MG63 (cell line): ENCODE measurements at regions not wholly inside any gene's neighbourhood (a gene's known extent, or its start where the extent isn't known, plus 50 kb on each side); places are given as distances from the start of the nearest gene placed in this dataset.
"Not testable (repeated sequence)": the region's sequence is repeated elsewhere in the genome, so short reads cannot be mapped to it uniquely, and the experiment has no call there.

Experiments used
- DNase-seq: peaks from one replicate; pipeline ENCODE4 v3.0.0-alpha.2; 2020
- H3K27me3 ChIP-seq: fragments of 250-450 bp; sonication (Bioruptor Pico); 2 replicates; pipeline ENCODE4 v1.5.1; 2020; ENCODE audit warnings: mild to moderate bottlenecking, moderate library complexity
- H3K36me3 ChIP-seq: fragments of 250-450 bp; sonication (Bioruptor Pico); 2 replicates; pipeline ENCODE4 v1.5.1; 2020; ENCODE audit warnings: mild to moderate bottlenecking, moderate library complexity
- H3K4me3 ChIP-seq: fragments of 250-450 bp; sonication (Bioruptor Pico); 2 replicates; pipeline ENCODE4 v1.5.1; 2020; ENCODE audit warnings: mild to moderate bottlenecking, moderate library complexity
- H3K9me3 ChIP-seq: fragments of 250-450 bp; sonication (Bioruptor Pico); 2 replicates; pipeline ENCODE4 v1.5.1; 2020; ENCODE audit warnings: mild to moderate bottlenecking, moderate library complexity

- DNase-seq, H3K36me3 ChIP-seq, H3K9me3 ChIP-seq, H3K27me3 ChIP-seq, H3K4me3 ChIP-seq: not testable (repeated sequence)
Observed at GRCh38 chr7:10786976-10787375, 186.7 kb upstream of the PHF14 start.

DNA sequence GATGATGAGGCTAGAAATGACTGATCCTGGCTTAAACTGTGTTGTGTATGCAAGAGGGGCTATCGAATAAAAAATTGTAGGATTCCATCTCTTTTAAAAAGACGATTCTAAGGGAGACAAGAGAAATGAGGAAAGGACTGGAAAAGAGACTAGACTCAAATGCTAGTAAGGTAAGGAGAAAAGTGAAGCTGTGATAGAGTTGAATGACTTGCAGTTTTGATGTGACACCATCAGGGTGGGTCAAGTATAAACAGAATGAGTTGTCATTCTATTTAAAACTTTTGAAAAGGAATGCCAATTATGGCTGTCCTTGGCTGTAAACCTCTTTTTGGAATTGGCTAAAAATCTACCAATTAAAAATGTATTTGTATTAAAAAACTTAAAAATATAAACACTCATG is 184.5 kb upstream of the PHF14 start:
- no peaks in the 10 kb centered on the region for H3K27me3 ChIP-seq
- no peak for DNase-seq
- no peaks in the 10 kb centered on the region for H3K9me3 ChIP-seq
- no peaks in the 10 kb centered on the region for H3K36me3 ChIP-seq
- no peak overlapping the region for H3K4me3 ChIP-seq

DNA sequence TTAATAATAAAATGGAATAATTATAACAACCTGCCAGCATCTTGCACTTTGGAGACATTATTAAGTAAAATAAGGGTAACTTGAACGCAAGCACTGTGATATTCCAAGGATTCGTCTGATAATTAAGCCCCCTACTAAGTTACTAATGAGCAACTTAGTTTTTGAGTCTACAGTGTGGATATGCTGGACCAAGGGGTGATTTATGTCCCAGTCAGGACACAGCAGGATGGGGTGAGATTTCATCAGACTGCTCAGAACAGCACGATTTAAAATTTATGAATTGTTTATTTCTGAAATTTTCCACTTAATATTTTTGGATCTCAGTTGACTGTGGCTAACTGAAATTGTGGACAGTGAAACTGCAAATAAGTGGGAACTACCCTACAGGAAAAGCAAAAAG is 182.8 kb upstream of the PHF14 start:
- Histone ChIP-seq H3K4me3 (no peak overlapping the region), H3K9me3 (no peaks in the 10 kb centered on the region), H3K27me3 (no peaks in the 10 kb centered on the region), H3K36me3 (no peaks in the 10 kb centered on the region)
- no peak for DNase-seq

DNA sequence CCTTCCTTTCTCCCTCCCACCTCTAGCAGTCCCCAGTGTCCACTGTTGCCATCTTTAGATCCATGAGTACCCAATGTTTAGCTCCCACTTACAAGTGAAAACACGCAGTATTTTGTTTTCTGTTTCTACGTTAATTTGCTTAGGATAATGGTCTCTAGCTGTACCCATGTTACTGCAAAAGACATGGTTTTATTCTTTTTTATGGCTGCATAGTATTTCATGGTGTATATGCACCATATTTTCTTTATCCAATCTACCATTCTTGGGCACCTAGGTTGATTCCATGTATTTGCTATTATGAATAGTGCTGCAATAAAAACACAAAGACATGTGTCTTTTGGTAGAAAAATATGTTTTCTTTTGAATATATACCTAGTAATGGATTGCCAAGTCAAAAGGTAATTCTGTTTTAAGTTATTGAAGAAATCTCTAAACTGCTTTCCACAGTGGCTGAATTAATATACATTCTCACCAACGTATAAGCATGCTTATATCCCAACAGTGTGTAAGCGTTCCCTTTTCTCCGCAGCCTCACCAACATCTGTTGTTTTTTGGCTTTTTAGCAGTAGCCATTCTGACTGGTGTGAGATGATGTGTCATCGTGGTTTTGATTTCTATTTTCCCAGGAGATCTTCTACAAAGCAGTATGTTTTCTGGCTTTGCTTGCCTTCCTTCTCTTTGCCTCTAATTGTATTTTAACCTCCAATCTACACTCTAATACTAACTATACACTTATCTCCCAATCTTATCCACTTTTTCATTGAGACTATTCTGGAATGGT is 179.5 kb upstream of the PHF14 start:
- Histone ChIP-seq H3K36me3 (no peaks in the 10 kb centered on the region), H3K27me3 (peaks cover 4% of the 10 kb centered on the region; the same call in 1 of the 2 replicates), H3K9me3 (no peaks in the 10 kb centered on the region), H3K4me3 (no peak overlapping the region)
- no peak for DNase-seq

DNA sequence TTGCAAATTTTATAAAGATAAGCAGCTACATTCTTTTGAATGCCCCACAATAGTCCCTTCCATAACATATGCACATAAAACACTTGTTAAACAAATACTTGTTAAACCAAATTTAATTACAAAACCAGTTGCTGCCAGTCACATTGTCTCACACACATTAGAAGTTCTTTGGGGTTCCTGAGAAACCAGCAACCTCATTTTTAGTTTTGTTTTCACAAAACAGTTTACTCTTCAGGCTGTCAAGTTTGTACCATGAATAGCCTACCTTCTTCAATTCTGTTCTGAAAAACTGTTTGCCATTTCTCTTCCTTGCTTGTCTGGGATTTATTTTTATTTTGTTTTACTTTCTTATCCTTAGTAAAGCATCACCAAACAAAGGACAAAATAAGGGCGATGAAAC is 176.5 kb upstream of the PHF14 start:
- no peak for DNase-seq
- H3K36me3 ChIP-seq: no peaks in the 10 kb centered on the region
- no peaks in the 10 kb centered on the region for H3K9me3 ChIP-seq
- no peak overlapping the region for H3K4me3 ChIP-seq
- H3K27me3 ChIP-seq: peaks cover 4% of the 10 kb centered on the region; the same call in 1 of the 2 replicates

GRCh38 chr7:10798044-10798443 is 175.6 kb upstream of the PHF14 start:
- no peak overlapping the region for H3K4me3 ChIP-seq
- DNase-seq: no peak
- H3K27me3 ChIP-seq: peaks cover 4% of the 10 kb centered on the region; the same call in 1 of the 2 replicates
- H3K36me3 ChIP-seq: no peaks in the 10 kb centered on the region
- H3K9me3 ChIP-seq: no peaks in the 10 kb centered on the region

DNA sequence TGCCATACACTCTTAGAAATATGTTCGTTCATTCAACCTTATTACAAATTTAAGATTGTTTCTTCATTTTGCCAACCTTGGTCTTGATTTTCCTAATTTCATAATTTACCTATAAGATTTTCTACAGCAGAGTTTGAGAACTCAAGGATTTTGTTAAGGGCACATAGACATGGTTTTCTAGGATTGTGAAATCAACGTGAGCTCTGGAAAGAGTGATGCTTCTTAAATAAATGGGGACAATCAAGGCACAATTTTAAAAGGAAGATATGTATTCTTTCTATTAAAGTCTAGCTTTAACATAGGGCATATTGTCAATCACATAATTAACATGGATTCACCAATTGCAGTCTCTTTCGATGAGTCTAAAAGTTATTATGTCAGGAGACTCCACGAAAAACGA is 174.2 kb upstream of the PHF14 start:
- Histone ChIP-seq H3K4me3 (no peak overlapping the region), H3K27me3 (peaks cover 4% of the 10 kb centered on the region; the same call in 1 of the 2 replicates), H3K9me3 (no peaks in the 10 kb centered on the region), H3K36me3 (no peaks in the 10 kb centered on the region)
- no peak for DNase-seq

DNA sequence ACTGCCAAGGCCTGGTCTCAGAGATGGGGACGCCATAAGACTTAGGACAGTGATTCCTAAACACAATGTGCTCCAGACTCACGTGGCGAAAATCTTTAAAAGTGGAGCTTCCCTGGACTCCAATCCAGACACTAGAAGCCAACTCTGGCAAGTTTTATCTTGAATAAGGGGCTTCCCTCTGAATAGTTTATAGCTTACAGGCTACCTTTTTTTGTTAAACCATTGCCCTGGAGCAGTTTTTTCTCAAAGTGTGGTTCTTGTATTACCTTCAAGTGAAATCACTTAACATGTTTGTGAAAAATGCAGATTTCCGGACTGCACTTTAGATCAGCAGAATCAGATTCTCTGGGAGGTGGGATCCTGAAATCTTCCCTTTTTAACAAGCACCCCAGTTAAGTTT is 171.7 kb upstream of the PHF14 start:
- Histone ChIP-seq H3K4me3 (no peak overlapping the region), H3K27me3 (peaks cover 2% of the 10 kb centered on the region; the same call in 1 of the 2 replicates), H3K9me3 (no peaks in the 10 kb centered on the region), H3K36me3 (no peaks in the 10 kb centered on the region)
- no peak for DNase-seq

- peaks cover 1% of the 10 kb centered on the region; the same call in 1 of the 2 replicates for H3K27me3 ChIP-seq
Observed at GRCh38 chr7:10802526-10802925, 171.1 kb upstream of the PHF14 start.

GRCh38 chr7:10803720-10804119 is 170.0 kb upstream of the PHF14 start:
- no peaks in the 10 kb centered on the region for H3K36me3 ChIP-seq
- no peaks in the 10 kb centered on the region for H3K27me3 ChIP-seq
- H3K9me3 ChIP-seq: no peaks in the 10 kb centered on the region
- no peak overlapping the region for H3K4me3 ChIP-seq
- DNase-seq: no peak

More at GRCh38 chr7:10802526-10802925, 171.1 kb upstream of the PHF14 start:
- no peaks in the 10 kb centered on the region for H3K9me3 ChIP-seq
- no peaks in the 10 kb centered on the region for H3K36me3 ChIP-seq
- no peak overlapping the region for H3K4me3 ChIP-seq
- DNase-seq: peak; percentile 14

DNA sequence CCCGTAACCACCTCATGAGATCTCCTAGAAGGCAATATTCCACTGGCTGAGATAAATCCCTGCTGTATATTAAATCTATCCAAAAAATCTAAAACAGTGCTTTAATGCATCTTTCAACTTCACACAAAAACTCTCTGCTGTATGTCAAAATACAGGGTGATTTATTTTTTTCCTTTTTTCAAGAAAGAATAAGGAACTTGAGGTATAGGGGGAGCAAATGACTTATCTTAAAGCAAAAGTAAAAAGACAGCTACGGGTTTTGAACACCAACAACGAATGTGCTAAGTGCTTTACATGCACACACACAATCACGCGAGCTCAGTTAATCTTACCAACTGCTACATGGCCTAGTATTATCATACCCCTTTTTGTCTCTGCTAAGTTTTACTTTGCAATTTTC is 168.9 kb upstream of the PHF14 start:
- no peaks in the 10 kb centered on the region for H3K9me3 ChIP-seq
- no peaks in the 10 kb centered on the region for H3K27me3 ChIP-seq
- H3K36me3 ChIP-seq: no peaks in the 10 kb centered on the region
- DNase-seq: no peak
- H3K4me3 ChIP-seq: no peak overlapping the region

DNA sequence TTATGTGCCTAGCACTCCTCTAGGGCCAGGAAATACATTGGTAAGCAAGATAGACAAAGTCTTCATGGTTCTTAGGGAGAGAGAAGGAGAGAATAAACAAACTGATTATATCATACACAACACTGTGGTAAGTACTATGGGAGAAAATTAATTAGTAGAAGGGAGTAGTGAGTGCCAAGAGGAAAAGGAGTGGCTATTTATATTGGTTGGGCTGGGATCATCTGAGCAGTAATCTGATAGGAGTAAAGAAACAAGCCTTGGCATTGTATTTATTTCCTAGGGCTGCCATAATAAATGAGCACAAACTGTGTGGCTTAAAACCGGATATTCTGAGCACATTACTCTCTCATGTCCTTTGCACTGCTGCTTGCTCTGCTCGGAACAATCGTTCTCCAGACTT is 158.1 kb upstream of the PHF14 start:
- no peaks in the 10 kb centered on the region for H3K36me3 ChIP-seq
- no peaks in the 10 kb centered on the region for H3K27me3 ChIP-seq
- no peaks in the 10 kb centered on the region for H3K9me3 ChIP-seq
- no peak overlapping the region for H3K4me3 ChIP-seq
- DNase-seq: no peak

DNA sequence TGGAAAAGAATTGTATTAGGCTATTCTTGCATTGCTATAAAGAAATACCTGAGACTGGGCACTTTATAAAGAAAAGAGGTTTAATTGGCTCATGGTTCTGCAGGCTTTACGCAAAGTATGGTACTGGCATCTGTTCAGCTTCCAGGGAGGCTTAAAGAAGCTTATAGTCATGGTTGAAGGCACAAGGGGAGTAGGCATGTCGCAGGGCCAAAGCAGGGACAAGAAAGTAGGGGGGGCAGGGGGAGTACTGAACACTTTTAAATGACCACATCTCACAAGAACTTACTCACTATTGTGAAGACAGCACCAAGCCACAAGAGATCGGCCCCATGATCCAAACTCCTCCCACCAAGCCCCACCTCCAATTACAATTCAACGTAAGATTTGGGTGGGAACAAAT is 152.5 kb upstream of the PHF14 start:
- DNase-seq: no peak
- Histone ChIP-seq H3K9me3 (no peaks in the 10 kb centered on the region), H3K36me3 (no peaks in the 10 kb centered on the region)

GRCh38 chr7:10824154-10824553 is 149.5 kb upstream of the PHF14 start:
- Histone ChIP-seq H3K27me3 (no peaks in the 10 kb centered on the region), H3K9me3 (no peaks in the 10 kb centered on the region), H3K36me3 (no peaks in the 10 kb centered on the region), H3K4me3 (no peak overlapping the region)
- no peak for DNase-seq

More for the DNA sequence above, 152.5 kb upstream of the PHF14 start:
- no peaks in the 10 kb centered on the region for H3K27me3 ChIP-seq
- no peak overlapping the region for H3K4me3 ChIP-seq

- no peaks in the 10 kb centered on the region for H3K36me3 ChIP-seq
- H3K27me3 ChIP-seq: no peaks in the 10 kb centered on the region
- H3K9me3 ChIP-seq: no peaks in the 10 kb centered on the region
- no peak overlapping the region for H3K4me3 ChIP-seq
- no peak for DNase-seq
Observed at GRCh38 chr7:10838228-10838627, 135.4 kb upstream of the PHF14 start.

- Histone ChIP-seq H3K27me3 (no peaks in the 10 kb centered on the region), H3K9me3 (no peaks in the 10 kb centered on the region), H3K36me3 (no peaks in the 10 kb centered on the region), H3K4me3 (no peak overlapping the region)
- no peak for DNase-seq
Observed at GRCh38 chr7:10845225-10845624, 128.4 kb upstream of the PHF14 start.

- Histone ChIP-seq H3K27me3 (no peaks in the 10 kb centered on the region), H3K9me3 (no peaks in the 10 kb centered on the region), H3K4me3 (no peak overlapping the region), H3K36me3 (no peaks in the 10 kb centered on the region)
- DNase-seq: peak; percentile 23
Observed at GRCh38 chr7:10855583-10855982, 118.1 kb upstream of the PHF14 start.

DNA sequence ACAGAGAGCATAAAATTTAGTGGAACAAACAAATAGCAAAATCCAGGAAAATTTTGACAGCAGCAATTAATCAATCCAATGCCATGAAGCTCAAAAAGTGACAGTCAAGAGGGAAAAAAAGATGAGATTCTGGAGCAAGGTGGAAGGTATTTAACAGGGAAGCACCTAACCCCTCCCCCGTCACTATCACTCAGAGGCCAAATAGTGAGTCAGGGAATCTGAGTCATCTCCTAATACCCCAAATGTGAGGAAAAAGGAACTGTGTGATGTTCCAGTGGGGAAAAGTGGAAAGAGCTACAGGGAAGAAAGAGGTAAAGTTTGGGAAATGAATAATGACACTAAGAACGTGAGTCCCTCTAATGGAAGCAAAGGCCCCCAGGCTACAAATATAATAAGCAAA is 113.2 kb upstream of the PHF14 start:
- no peak for DNase-seq
- Histone ChIP-seq H3K9me3 (no peaks in the 10 kb centered on the region), H3K4me3 (no peak overlapping the region), H3K36me3 (no peaks in the 10 kb centered on the region), H3K27me3 (0 out of 2 replicates have a peak, but pooled peaks cover 2% of the 10 kb centered on the region)
